PFSK-1 (cell line): ENCODE measurements at regions not wholly inside any gene's neighbourhood (a gene's known extent, or its start where the extent isn't known, plus 50 kb on each side); places are given as distances from the start of the nearest gene placed in this dataset.

Experiments used
- FOXP2 ChIP-seq: optimal IDR thresholded peaks from 2 replicates; pipeline ENCODE3; 2011; ENCODE audit warnings: borderline replicate concordance, control low read depth, inconsistent platforms; ENCODE audit not compliant: insufficient read depth; ENCODE audit errors: extremely low read length, extremely low read depth
- POLR2AphosphoS5 ChIP-seq: IDR thresholded peaks from 2 replicates; pipeline ENCODE4 v1.6.1; 2012; ENCODE audit warnings: low read depth, mild to moderate bottlenecking, control low read depth, low read length, moderate library complexity
- SIN3A ChIP-seq: IDR thresholded peaks from 2 replicates; pipeline ENCODE4 v1.6.1; 2012; ENCODE audit warnings: mild to moderate bottlenecking, low read length, moderate library complexity, borderline replicate concordance; ENCODE audit not compliant: insufficient read depth
- TAF1 ChIP-seq: IDR thresholded peaks from 2 replicates; pipeline ENCODE4 v1.6.1; 2012; ENCODE audit warnings: low read length, control low read depth, borderline replicate concordance; ENCODE audit not compliant: insufficient read depth
- TF ChIP-seq, protein P1 (sequence below), 2 experiments: IDR thresholded peaks; 2 replicates each; pipeline versions ENCODE4 v1.6.1 to v1.8.0; 2011 to 2012; ENCODE audit warnings: low read depth in 2 of 2, low read length in 2 of 2, control low read depth in 1 of 2, inconsistent platforms in 1 of 2, mild to moderate bottlenecking in 1 of 2, moderate library complexity in 1 of 2; ENCODE audit not compliant: insufficient read depth in 1 of 2

- TF ChIP-seq POLR2AphosphoS5 (no peak), FOXP2 (no peak), SIN3A (no peak), TAF1 (no peak)
- TF ChIP-seq, protein P1, sequence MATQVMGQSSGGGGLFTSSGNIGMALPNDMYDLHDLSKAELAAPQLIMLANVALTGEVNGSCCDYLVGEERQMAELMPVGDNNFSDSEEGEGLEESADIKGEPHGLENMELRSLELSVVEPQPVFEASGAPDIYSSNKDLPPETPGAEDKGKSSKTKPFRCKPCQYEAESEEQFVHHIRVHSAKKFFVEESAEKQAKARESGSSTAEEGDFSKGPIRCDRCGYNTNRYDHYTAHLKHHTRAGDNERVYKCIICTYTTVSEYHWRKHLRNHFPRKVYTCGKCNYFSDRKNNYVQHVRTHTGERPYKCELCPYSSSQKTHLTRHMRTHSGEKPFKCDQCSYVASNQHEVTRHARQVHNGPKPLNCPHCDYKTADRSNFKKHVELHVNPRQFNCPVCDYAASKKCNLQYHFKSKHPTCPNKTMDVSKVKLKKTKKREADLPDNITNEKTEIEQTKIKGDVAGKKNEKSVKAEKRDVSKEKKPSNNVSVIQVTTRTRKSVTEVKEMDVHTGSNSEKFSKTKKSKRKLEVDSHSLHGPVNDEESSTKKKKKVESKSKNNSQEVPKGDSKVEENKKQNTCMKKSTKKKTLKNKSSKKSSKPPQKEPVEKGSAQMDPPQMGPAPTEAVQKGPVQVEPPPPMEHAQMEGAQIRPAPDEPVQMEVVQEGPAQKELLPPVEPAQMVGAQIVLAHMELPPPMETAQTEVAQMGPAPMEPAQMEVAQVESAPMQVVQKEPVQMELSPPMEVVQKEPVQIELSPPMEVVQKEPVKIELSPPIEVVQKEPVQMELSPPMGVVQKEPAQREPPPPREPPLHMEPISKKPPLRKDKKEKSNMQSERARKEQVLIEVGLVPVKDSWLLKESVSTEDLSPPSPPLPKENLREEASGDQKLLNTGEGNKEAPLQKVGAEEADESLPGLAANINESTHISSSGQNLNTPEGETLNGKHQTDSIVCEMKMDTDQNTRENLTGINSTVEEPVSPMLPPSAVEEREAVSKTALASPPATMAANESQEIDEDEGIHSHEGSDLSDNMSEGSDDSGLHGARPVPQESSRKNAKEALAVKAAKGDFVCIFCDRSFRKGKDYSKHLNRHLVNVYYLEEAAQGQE (IDR thresholded peaks at IDR 0.05; ENCODE audit: insufficient read depth in 1 of 2, low read depth in 2 of 2, low read length in 2 of 2) = no peak
These were observed 392.3 kb upstream of the TMPO start for GRCh38 chr12:98123021-98123461.

GRCh38 chr12:98126637-98127335 is 388.6 kb upstream of the TMPO start:
- no peak for TF ChIP-seq FOXP2
- TF ChIP-seq, protein P1 (IDR thresholded peaks at IDR 0.05; ENCODE audit: insufficient read depth in 1 of 2, low read depth in 2 of 2, low read length in 2 of 2) = no peak
- TF ChIP-seq SIN3A = no peak
- TF ChIP-seq POLR2AphosphoS5 = no peak

DNA sequence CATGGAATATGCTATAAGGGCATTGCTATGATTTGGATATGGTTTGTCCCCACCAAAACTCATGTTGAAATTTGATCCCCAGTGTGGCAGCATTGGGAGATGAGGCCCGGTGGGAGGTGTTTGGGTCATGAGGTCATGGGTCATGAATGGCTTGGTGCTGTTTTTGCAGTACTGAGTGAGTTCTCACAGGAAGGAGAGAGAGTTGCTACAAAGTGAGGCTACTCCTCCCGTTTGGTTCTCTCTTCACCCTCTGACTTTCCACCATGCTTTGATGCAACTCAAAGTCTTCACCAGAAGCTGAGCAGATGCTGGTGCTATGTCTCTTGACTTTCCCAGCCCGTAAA is 388.1 kb upstream of the TMPO start:
- TF ChIP-seq POLR2AphosphoS5 = no peak
- TF ChIP-seq SIN3A = no peak
- TF ChIP-seq, protein P1 (IDR thresholded peaks at IDR 0.05; ENCODE audit: insufficient read depth in 1 of 2, low read depth in 2 of 2, low read length in 2 of 2) = no peak
- no peak for TF ChIP-seq FOXP2
- TF ChIP-seq TAF1 = no peak

DNA sequence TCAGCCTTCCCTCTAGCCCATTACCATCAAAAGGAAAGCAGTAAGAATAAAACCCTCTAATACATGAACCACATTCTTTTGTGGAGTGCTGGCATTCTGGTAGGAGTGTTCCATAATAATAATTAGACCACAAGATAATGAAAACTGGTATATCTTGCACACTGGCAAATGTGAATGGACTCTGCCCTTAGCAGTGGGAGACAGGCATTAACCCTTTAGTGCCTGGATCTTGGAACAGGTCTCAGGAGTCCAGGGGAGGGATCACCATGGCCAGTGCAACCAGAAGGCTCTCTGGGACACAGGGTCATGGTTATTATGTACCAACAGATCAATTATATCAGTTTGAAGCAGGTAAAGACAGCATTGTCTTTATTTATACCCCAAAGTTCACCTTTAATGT is 387.5 kb upstream of the TMPO start:
- no peak for TF ChIP-seq TAF1
- TF ChIP-seq POLR2AphosphoS5 = no peak
- TF ChIP-seq, protein P1 (IDR thresholded peaks at IDR 0.05; ENCODE audit: insufficient read depth in 1 of 2, low read depth in 2 of 2, low read length in 2 of 2) = no peak
- TF ChIP-seq FOXP2 = no peak
- no peak for TF ChIP-seq SIN3A
